IPS-18a (cell line): ENCODE measurements at regions not wholly inside any gene's neighbourhood (a gene's known extent, or its start where the extent isn't known, plus 50 kb on each side); places are given as distances from the start of the nearest gene placed in this dataset.

Experiments
- H3K27ac ChIP-seq: one replicate; pipeline ENCODE4 v1.5.1; 2013; ENCODE audit warnings: low read length
- H3K27me3 ChIP-seq: one replicate; pipeline ENCODE4 v1.6.1; 2013; ENCODE audit warnings: mild to moderate bottlenecking, low read length; ENCODE audit not compliant: control insufficient read depth, insufficient read depth
- H3K36me3 ChIP-seq: one replicate; pipeline ENCODE4 v1.6.1; 2013; ENCODE audit warnings: low read depth, low read length; ENCODE audit not compliant: control insufficient read depth
- H3K4me1 ChIP-seq: one replicate; pipeline ENCODE4 v1.6.1; 2013; ENCODE audit warnings: low read depth, low read length; ENCODE audit not compliant: control insufficient read depth
- H3K4me3 ChIP-seq: one replicate; pipeline ENCODE4 v1.5.1; 2013; ENCODE audit warnings: low read length
- H3K9ac ChIP-seq: one replicate; pipeline ENCODE4 v1.6.1; 2013; ENCODE audit warnings: mild to moderate bottlenecking, low read length, moderate library complexity
- H3K9me3 ChIP-seq: one replicate; pipeline ENCODE4 v1.6.1; 2013; ENCODE audit warnings: low read depth, low read length; ENCODE audit not compliant: control insufficient read depth

DNA sequence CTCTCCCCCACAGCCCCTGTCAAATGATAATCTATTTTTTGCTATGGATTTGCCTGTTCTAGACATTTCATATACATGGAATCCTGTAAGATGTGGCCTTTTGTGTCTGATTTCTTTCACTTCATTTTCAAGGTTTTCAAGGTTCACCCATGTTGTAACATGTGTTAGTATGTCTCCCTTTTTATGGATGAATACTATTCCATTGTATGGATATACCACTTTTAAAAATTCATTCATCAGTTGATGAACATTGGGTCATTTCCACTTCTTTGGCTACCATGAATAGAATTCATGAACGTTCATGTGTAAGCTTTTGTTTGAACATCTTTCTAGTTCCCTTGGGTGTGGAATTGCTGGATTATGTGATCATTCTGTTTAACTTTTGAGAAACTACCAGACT is 94.7 kb upstream of the ZNF366 start:
- Histone ChIP-seq H3K36me3 (no peaks in the 10 kb centered on the region), H3K9me3 (no peaks in the 10 kb centered on the region), H3K4me3 (no peak overlapping the region), H3K4me1 (peaks cover 11% of the 10 kb centered on the region), H3K27ac (no peak overlapping the region), H3K27me3 (no peaks in the 10 kb centered on the region), H3K9ac (no peak overlapping the region)

DNA sequence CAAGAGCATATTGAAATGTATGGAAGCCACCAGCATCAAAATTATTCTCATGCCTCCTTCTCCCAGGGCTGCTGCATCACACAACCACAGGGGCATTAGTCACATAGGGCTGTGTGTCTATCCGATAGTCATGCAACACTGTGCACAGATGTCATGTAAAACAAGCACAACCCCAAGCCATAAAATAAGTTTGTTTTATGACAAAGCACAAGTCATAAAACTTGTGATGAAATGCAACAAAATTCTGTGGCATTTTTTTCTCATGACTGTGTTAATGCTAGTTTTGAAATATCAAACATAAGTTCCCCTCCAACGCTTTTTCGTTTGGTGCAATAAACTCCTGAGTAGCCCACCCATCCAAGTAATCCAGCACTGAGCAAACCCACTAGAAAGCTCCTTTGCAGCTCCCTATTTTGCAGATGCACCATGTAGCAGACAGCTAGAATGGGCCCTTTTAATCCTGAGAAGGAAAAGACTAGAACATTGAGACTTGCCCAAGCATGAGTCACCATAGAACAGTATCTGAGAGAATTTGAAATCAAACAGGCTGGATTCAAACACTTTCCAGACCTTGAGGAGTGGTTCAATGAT is 93.3 kb upstream of the ZNF366 start:
- no peaks in the 10 kb centered on the region for H3K9me3 ChIP-seq
- no peak overlapping the region for H3K4me3 ChIP-seq
- H3K9ac ChIP-seq, result no peak overlapping the region
- no peaks in the 10 kb centered on the region for H3K36me3 ChIP-seq
- peaks cover 11% of the 10 kb centered on the region for H3K4me1 ChIP-seq
- H3K27ac ChIP-seq, result no peak overlapping the region
- no peaks in the 10 kb centered on the region for H3K27me3 ChIP-seq

DNA sequence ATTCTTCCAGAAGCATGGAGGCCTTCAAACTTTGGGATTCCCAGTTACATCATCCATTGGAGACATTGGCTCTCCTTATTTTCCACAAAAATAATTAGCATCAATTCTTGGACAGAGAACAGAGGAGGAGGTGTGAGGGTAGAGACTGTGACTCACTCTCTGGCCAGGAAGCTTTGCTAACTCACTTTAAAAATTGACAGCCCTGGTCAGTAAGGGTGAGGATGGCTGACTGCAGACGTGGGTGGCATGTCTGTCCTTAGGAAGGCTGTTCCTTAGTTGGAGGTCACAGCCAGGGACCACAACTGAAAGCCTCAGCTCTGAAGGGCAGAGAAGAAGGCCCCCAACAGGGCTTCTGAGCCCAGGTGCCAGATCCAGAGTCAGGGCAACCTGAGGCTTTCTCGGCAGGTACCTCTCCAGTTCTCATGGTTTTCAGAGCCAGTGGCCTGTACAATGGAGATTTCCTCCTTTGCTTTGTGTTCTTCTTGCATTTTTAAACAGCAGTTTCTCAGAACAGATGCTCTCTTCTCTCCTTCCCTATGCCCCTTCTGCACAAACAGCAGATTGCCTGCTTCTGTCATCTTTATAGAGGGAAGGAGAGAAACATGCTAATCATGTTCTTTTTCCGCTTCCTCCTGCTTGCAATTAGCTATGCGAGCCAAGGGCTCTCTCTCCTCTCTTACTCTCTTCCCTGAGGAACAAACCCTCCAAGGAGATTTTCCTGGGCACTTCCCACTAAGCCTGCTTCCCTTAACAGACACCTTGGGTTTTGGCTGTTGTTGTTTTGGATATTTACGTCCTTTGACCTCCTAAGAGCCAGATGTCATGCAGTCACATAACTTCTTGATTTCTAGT is 92.5 kb upstream of the ZNF366 start:
- Histone ChIP-seq H3K9ac (no peak overlapping the region), H3K9me3 (no peaks in the 10 kb centered on the region), H3K4me3 (no peak overlapping the region)

DNA sequence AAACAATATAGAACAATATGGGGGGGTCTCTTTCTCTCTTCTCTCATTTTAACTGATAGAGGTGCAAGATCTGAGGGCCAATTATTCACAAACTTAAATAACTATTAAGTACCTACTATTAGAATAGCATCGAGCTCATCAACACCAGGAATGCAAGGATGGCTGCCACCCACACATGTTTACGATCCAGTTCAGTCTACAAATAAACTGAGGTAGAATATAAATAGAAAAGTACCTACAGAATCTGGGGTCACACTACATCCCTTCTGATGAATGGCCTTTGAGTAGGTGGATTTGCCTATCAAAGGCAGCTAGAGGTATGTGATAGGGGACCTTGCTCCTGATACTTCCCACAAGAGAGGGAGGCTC is 91.8 kb upstream of the ZNF366 start:
- peaks cover 11% of the 10 kb centered on the region for H3K4me1 ChIP-seq
- no peak overlapping the region for H3K9ac ChIP-seq
- H3K36me3 ChIP-seq, result no peaks in the 10 kb centered on the region
- H3K9me3 ChIP-seq, result no peaks in the 10 kb centered on the region
- no peak overlapping the region for H3K4me3 ChIP-seq
- no peak overlapping the region for H3K27ac ChIP-seq
- H3K27me3 ChIP-seq, result no peaks in the 10 kb centered on the region

More for the DNA sequence above, 92.5 kb upstream of the ZNF366 start:
- no peaks in the 10 kb centered on the region for H3K27me3 ChIP-seq
- no peak overlapping the region for H3K27ac ChIP-seq
- no peaks in the 10 kb centered on the region for H3K36me3 ChIP-seq
- H3K4me1 ChIP-seq, result peaks cover 11% of the 10 kb centered on the region

DNA sequence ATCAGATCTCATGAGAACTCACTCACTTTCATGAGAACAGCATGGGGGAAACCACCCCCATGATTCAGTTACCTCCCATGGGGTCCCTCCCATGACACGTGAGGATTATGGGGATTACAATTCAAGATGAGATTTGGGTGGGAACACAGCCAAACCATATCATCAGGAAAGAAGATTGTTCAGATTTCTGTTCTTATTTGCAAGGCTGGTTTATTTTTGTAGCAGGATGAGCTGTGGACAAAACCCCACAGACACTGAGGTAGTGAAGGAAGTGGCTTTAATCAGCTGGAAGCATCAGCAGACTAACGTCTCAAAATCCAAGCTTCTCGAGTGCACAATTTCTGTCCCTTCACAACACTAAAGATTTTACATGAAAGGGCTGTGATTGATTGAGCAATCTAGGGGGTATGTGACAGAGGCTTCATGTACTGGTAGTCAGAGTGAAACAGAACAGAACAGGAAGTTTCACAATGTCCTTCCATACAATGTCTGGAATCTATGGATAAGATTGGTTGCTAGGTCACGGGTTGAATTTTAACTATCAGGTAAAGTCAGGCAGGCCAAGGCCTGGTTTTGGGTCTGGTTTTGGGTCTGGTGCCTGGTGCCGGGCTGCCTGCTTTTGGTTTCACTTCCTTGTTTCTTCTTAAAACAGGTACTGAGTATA is 91.3 kb upstream of the ZNF366 start:
- Histone ChIP-seq H3K9me3 (no peaks in the 10 kb centered on the region), H3K27me3 (no peaks in the 10 kb centered on the region), H3K4me3 (no peak overlapping the region), H3K36me3 (no peaks in the 10 kb centered on the region), H3K4me1 (peaks cover 11% of the 10 kb centered on the region), H3K27ac (no peak overlapping the region), H3K9ac (no peak overlapping the region)

DNA sequence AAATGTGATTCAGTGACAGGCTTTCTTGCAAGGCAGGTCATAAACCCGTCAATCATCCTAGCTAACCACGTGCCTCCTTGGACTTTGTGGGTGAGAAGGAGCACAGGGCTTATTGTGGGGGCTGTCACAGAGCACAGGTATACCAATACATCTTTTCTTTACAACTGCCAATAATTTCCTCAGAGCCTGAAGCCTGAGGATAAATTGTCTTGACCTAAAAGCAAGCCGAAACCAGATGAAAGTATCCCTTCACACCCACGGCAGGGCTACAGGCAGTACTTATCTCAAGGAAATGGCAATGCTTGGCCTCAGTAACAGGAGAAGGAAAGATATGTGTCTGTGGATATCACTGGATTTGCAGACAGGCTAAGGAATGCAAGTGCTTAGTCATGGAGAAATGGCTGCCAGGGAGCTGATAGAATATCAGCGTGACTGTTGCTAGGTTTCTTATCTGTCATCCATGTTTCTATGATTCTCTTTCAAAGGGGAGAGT is 90.3 kb upstream of the ZNF366 start:
- Histone ChIP-seq H3K27me3 (no peaks in the 10 kb centered on the region), H3K36me3 (no peaks in the 10 kb centered on the region), H3K4me3 (no peak overlapping the region), H3K9ac (no peak overlapping the region), H3K9me3 (no peaks in the 10 kb centered on the region), H3K27ac (no peak overlapping the region), H3K4me1 (peaks cover 11% of the 10 kb centered on the region)

DNA sequence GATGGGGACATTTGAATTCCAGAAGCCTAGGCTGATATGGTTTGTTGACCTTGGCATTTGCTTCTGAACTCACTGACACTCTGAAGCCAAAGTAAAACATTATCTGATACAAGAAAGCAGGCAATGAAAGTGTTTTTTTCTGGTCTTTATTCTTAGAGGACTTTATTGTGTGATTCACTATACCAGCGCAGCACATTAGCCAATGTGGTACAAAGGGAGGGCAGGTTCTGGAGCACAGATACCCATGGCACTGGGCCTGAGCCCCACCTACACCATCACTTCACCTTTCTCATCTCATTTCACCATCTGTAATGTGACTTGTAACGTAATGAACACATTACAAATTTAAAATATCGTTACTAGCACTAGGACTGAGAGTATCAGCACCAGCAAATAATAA is 89.7 kb upstream of the ZNF366 start:
- no peaks in the 10 kb centered on the region for H3K9me3 ChIP-seq
- H3K36me3 ChIP-seq, result no peaks in the 10 kb centered on the region
- H3K4me1 ChIP-seq, result peaks cover 11% of the 10 kb centered on the region
- H3K27ac ChIP-seq, result no peak overlapping the region
- no peak overlapping the region for H3K9ac ChIP-seq
- no peaks in the 10 kb centered on the region for H3K27me3 ChIP-seq
- no peak overlapping the region for H3K4me3 ChIP-seq

DNA sequence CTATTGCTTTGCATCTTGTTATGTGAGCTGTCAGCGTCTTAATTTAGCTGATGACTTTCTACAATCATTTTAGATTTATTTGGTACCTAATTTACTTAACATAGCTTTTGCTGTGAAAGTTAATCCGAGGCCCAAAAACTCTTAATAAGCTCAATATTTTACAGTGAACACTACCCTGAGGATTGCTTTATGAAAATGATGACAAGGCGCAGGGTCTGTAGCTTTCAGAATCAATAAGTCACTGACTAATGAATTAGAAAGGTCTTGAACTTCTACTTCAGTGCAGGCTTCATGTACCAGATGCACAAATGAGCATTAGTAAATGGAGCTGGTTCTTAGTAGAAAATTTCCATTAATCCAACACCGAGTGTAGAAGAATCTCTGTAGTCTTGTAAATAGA is 81.4 kb upstream of the ZNF366 start:
- peaks cover 9% of the 10 kb centered on the region for H3K4me1 ChIP-seq
- H3K4me3 ChIP-seq, result no peak overlapping the region
- no peaks in the 10 kb centered on the region for H3K9me3 ChIP-seq
- H3K27me3 ChIP-seq, result no peaks in the 10 kb centered on the region
- no peaks in the 10 kb centered on the region for H3K36me3 ChIP-seq
- H3K9ac ChIP-seq, result no peak overlapping the region
- H3K27ac ChIP-seq, result no peak overlapping the region

DNA sequence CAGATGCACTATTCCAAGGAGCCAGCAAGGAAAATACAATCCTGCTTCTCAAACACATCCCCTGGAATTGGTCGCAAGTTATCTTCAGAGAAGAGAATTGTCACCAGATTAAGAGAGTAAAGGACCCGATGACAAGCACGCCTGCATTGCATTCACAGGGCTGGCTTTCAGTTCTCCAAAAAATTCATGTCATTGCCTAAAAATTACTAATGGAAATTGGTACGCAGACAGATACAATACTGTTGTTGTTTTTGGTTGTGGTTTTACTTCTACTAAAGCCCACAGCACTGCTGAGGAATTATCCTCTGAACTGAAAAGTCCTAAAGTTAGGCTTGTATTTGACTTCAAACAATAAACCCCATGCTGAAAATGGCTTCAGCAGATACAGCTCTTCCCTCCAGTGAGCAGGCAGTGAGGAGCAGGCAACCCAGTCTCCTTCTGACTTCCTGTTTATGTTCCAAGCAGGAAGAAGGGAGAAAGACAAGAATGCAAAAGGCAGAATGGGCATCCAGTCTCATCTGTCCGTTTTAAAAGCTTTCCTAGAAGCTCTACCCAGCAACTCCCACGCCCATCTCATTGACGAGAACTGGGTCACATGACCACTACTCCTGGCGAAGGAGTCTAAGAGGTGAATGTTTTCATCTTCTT is 80.6 kb upstream of the ZNF366 start:
- H3K4me1 ChIP-seq, result peaks cover 9% of the 10 kb centered on the region
- H3K27me3 ChIP-seq, result no peaks in the 10 kb centered on the region
- H3K9me3 ChIP-seq, result no peaks in the 10 kb centered on the region
- no peak overlapping the region for H3K4me3 ChIP-seq
- H3K27ac ChIP-seq, result no peak overlapping the region
- no peaks in the 10 kb centered on the region for H3K36me3 ChIP-seq
- H3K9ac ChIP-seq, result no peak overlapping the region

DNA sequence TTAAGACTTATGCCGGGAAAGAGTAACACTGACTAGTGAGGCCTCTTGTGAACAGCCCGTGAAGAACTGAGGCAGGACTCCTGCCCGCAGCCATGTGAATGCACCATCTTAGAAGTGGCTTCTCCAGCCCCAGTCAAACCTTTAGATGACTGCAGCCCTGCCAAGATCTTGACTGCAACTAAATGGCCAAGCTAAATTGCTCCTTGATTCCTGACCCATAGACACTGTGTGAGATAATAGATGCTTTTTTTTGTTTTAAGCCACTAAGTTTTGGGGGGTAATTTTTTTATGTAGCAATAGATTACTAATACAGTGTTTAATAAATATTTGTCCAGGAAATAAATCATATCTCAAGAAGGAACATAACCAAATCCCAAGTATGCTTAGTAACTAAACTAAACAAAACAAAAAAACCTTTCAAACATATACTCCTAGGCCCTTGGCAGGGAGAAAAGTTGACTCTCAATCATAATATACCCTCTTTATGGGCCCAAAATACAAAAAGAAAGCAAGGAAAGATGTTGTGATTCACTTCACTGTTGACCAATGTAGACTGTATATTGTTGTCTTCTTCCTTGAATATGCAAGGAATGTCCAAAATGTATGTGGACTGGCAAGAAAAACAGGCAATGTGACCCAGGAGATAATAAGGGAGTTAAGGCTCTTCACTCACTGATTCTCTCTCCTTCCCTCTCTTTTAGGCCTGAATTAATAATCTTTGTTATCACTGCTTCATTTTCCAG is 79.7 kb upstream of the ZNF366 start:
- Histone ChIP-seq H3K4me3 (no peak overlapping the region), H3K36me3 (no peaks in the 10 kb centered on the region), H3K4me1 (peaks cover 9% of the 10 kb centered on the region), H3K9ac (no peak overlapping the region), H3K27me3 (no peaks in the 10 kb centered on the region), H3K9me3 (no peaks in the 10 kb centered on the region), H3K27ac (no peak overlapping the region)

DNA sequence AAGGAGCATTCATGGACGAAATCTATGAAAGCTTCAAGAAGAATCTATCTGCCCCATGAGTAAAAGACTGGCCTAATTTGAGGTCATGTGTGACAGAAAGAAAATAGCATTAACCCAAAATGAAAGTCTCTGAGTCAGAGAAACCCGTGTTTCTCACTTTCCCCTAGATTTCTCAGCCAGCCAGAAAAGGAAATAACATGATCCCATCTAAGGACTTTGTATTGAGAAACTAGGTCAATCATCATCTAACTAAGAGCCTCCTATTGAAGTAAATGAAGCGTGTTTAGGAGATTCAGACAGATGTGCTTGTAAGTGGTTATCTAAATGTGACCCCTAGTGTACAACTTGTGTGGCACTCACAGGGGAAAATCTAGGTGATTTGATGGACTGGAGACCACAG is 77.3 kb upstream of the ZNF366 start:
- Histone ChIP-seq H3K4me1 (peaks cover 9% of the 10 kb centered on the region), H3K27me3 (no peaks in the 10 kb centered on the region), H3K27ac (no peak overlapping the region), H3K9me3 (no peaks in the 10 kb centered on the region), H3K4me3 (no peak overlapping the region), H3K36me3 (no peaks in the 10 kb centered on the region), H3K9ac (no peak overlapping the region)
